ENCODE measurements at regions not wholly inside any gene's neighbourhood (a gene's known extent, or its start where the extent isn't known, plus 50 kb on each side); places are given as distances from the start of the nearest gene placed in this dataset.
A peak's percentile ranks its signal among the peaks of the same experiment; 100 is the strongest.

DNA sequence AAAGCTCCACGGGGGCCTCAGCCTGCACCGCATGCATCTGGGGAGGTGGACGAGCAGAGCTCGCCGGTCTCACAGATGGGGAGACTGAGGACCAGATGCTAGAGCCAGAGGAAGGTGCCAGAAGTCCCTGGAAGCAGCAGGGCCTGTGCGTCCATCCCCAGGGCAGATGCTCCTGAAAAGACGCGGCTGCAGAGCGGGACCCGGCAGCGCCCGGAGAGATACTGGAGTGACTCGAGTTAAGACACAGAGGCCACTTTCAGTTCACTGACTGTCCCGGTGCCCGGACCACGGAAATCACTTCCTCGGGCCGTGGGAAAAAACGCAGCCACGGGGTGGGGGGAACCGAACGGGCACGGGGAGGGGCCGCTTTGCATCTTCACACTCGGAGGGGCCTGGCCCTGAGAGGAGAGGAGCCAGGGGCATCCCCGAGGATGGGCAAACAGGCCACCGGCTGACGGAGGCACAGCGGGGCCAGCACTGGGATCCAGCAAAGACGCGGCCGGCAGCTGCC lies 85.4 kb downstream of the FOXL3 start:
- no peak overlapping the region for H3K27ac ChIP-seq (ENCODE audit: low read length)
- peaks cover 26% of the 10 kb centered on the region for H3K27me3 ChIP-seq (ENCODE audit: control insufficient read depth, insufficient read depth, low read length)
- no peaks in the 10 kb centered on the region for H3K4me1 ChIP-seq (ENCODE audit: control insufficient read depth, low read depth, low read length)
- no peaks in the 10 kb centered on the region for H3K36me3 ChIP-seq (ENCODE audit: control insufficient read depth, low read depth, low read length)
- no peak overlapping the region for H3K4me3 ChIP-seq (ENCODE audit: low read length)
- H3K9ac ChIP-seq (ENCODE audit: low read length), result no peak overlapping the region
- no peaks in the 10 kb centered on the region for H3K9me3 ChIP-seq (ENCODE audit: control insufficient read depth, low read depth, low read length)

DNA sequence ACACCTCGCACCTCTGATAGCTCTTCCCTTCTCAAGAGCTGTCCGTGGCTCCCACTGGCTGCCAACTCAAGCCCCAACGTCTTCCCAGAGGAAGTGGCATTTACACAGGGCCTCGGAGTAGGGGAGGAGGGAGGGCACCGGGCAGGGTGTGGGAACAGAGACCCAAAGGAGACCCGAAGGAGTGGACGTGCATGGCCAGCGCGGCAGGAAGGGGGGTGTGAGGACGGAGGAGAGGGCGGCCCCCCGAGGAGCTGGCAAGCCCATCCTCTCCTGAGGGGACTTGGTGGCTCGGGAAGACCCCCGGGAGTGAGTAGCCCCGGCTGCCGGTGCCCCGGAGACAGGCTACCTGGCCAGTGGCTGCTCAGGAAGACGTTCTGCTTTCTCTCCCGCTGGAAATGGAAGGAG lies 85.9 kb downstream of the FOXL3 start:
- H3K27ac ChIP-seq (ENCODE audit: low read length), result no peak overlapping the region
- peaks cover 26% of the 10 kb centered on the region for H3K27me3 ChIP-seq (ENCODE audit: control insufficient read depth, insufficient read depth, low read length)
- H3K9ac ChIP-seq (ENCODE audit: low read length), result no peak overlapping the region
- no peak overlapping the region for H3K4me3 ChIP-seq (ENCODE audit: low read length)
- H3K9me3 ChIP-seq (ENCODE audit: control insufficient read depth, low read depth, low read length), result no peaks in the 10 kb centered on the region
- H3K4me1 ChIP-seq (ENCODE audit: control insufficient read depth, low read depth, low read length), result no peaks in the 10 kb centered on the region
- H3K36me3 ChIP-seq (ENCODE audit: control insufficient read depth, low read depth, low read length), result no peaks in the 10 kb centered on the region

DNA sequence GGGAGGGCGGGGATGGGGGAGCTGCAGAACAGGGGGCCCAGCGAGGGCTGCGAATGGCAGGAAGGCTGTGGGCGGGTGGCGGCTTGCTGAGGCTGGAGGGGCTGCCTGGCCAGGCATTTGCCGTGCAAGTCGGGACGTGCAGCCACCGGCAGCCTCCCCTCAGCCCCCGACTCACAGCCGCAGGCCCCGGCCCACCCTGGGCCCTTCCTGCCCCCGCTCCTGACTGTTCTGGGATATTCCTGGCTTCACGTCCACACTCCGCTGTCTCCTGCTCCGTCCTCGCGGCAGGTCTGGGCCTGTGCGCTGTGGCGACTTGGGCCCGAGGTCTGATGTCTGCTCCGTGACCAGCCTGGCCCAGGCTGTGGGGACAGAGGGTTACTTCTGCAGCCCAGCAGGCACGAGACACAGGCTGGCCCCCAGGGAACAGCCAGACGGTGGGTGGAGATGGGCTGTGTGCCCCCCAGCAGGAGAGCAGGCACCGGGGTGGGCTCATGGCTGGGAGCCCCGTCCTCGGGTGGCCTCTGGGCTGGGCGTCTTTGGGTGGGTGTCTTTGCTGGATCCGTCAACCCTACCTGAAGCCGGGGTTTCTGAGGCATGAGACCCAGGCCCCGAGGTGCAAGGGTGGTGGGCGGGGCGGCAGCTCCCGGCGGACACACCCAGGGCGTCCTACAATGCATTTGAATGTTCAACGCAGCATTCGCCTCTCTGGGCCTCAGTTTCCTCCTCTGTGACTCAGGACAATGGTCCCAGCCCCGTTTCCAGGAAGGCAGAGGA lies 86.5 kb downstream of the FOXL3 start:
- Histone ChIP-seq H3K4me1 (ENCODE audit: control insufficient read depth, low read depth, low read length) (no peaks in the 10 kb centered on the region), H3K4me3 (ENCODE audit: low read length) (no peak overlapping the region), H3K9me3 (ENCODE audit: control insufficient read depth, low read depth, low read length) (no peaks in the 10 kb centered on the region), H3K36me3 (ENCODE audit: control insufficient read depth, low read depth, low read length) (no peaks in the 10 kb centered on the region), H3K9ac (ENCODE audit: low read length) (no peak overlapping the region), H3K27ac (ENCODE audit: low read length) (no peak overlapping the region), H3K27me3 (ENCODE audit: control insufficient read depth, insufficient read depth, low read length) (peaks cover 26% of the 10 kb centered on the region)

DNA sequence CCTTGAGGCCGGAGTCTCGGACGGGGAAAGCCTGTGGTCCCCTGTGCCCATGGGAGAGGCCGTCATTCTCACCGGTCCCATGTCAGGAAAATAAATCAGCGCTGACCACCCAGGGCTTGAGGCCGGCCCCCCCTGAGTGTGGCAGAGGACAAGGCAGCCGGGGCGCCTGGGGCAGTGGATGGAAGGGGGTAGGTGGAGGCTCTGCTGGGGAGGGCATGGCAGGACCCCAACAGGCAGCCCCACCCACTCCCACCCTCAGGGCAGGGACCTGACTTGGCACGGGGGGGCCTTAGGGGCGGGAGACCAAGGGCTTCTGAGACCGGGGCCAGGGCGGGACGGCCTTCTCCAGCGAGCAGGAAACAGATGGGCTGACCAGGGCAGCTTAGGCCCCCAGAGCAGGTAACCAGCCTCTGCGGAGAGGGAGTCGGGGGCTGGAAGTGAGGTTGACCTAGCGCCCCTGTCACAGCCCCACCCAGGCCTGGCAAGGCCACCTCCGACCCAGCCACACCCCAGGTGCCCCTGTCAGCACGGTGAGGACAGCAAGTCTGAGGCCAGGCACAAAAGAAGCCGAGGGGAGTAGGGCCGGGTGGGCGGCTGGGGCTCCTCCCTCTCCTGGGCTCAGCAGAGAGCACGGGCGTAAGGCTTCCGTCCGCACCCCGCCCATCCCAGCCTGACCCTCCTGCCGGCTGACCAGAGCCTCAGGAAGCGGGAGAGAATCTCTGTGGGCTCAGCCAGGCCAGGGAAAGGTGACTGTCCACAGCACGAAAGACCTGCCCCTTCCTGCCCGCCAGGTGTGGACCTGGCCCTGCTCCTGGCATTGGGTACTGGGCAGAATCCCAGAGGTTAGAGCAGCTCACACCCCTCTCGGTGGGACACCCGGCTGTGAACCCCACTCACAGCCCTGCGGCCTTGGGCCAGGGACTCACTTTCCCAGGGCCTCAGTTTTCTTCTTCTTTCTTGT lies 87.4 kb downstream of the FOXL3 start:
- Histone ChIP-seq H3K4me3 (ENCODE audit: low read length) (no peak overlapping the region), H3K27me3 (ENCODE audit: control insufficient read depth, insufficient read depth, low read length) (peaks cover 26% of the 10 kb centered on the region), H3K9me3 (ENCODE audit: control insufficient read depth, low read depth, low read length) (no peaks in the 10 kb centered on the region), H3K4me1 (ENCODE audit: control insufficient read depth, low read depth, low read length) (no peaks in the 10 kb centered on the region), H3K36me3 (ENCODE audit: control insufficient read depth, low read depth, low read length) (no peaks in the 10 kb centered on the region), H3K27ac (ENCODE audit: low read length) (no peak overlapping the region), H3K9ac (ENCODE audit: low read length) (no peak overlapping the region)

DNA sequence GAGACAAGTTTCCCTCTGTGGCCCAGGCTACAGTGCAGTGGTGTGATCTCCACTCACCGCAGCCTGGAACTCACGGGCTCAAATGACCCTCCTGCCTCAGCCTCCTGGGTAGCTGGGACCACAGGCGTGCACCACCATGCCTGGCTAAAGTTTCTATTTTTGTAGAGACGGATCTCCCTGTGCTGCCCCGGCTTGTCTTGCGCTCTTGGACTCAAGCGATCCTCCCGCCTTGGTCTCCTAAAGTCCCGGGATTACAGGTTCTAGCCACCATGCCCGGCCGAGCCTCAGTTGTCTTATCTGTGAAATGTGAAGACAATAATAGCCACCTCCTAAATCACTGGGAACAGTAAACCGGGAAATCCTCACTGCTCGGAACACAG lies 88.1 kb downstream of the FOXL3 start:
- H3K27ac ChIP-seq (ENCODE audit: low read length), result no peak overlapping the region
- no peaks in the 10 kb centered on the region for H3K36me3 ChIP-seq (ENCODE audit: control insufficient read depth, low read depth, low read length)
- no peak overlapping the region for H3K9ac ChIP-seq (ENCODE audit: low read length)
- H3K4me1 ChIP-seq (ENCODE audit: control insufficient read depth, low read depth, low read length), result no peaks in the 10 kb centered on the region
- no peak overlapping the region for H3K4me3 ChIP-seq (ENCODE audit: low read length)
- no peaks in the 10 kb centered on the region for H3K9me3 ChIP-seq (ENCODE audit: control insufficient read depth, low read depth, low read length)
- peaks cover 26% of the 10 kb centered on the region for H3K27me3 ChIP-seq (ENCODE audit: control insufficient read depth, insufficient read depth, low read length)

DNA sequence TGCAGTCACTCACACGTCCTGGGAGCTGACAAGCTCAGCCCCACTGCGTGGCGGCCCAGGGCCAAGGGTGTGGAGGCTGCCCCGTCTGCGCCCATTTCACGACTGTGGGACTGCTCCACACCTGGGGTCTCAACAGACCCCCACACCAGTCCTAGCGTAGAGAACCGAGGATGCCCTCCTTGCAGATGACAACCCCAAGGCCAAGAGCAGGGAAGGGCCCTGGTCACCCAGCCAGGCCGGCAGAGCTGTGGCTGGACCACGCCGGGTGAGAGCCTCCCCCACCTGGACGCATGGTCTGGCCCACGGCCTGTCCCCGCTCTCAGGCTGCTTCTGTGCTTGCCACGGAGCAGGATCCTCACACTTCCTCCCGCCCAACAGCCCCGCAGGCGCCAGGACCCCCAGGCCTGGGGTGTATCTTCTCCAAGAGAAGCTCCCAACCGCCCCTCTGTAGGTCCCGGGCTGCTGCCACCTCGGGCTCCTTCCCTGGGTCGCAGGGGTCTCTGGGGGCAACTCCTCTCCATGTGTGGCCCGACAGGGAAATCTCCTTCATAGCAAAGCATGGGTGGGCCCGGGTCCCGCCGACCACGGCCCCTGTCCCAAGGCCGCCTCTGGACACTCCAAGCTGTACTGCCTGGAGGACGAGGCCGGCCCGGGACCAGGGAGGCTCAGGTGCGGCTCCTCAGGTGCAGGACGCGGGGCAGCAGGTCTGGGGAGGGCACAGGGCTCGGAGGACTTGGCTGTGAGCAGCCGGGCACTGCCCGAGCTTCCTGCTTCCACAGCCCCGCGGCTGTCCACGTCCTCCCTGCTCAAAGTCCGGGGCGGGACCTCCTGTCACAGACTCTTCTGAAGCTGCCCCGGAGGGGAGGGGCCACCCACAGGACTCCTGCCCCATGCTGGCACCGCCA lies 88.8 kb downstream of the FOXL3 start:
- Histone ChIP-seq H3K36me3 (ENCODE audit: control insufficient read depth, low read depth, low read length) (no peaks in the 10 kb centered on the region), H3K4me3 (ENCODE audit: low read length) (peak overlapping the region; percentile 61), H3K4me1 (ENCODE audit: control insufficient read depth, low read depth, low read length) (no peaks in the 10 kb centered on the region), H3K27me3 (ENCODE audit: control insufficient read depth, insufficient read depth, low read length) (peaks cover 26% of the 10 kb centered on the region), H3K9me3 (ENCODE audit: control insufficient read depth, low read depth, low read length) (peaks cover 6% of the 10 kb centered on the region), H3K9ac (ENCODE audit: low read length) (no peak overlapping the region), H3K27ac (ENCODE audit: low read length) (no peak overlapping the region)

DNA sequence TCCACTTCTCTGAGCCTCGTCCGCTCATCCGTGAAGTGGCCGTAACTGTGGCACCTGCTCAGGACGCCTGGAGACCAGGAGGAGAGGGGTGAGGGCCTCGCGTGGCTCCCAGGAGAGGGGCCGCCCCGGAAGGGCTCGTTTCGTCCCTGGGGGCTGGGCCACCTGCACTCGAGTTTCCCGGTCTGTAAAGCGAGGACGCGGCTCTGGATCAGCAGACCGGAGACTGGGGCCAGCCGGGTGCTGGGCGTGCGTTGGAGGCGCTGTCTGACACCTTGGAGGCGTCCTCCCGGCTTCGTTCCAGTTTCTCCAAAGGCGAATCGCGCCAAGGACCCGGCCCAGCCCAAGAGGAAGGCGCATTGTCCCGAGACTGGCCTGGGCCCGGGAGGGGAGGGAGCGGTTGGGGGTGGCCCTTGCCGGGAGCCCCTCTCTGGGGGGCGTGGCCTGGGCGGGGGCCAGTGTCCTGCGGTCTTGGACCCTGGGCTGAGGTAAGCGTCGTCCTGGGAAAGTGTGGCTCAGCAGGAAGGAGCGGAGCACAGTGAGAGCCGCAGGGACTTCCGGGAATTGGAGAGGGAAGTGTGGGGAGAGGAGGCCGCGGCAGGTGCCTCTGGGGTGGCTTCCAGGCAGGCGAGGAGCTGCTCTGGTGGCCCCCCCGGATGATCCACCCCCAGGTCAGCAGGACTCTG lies 89.6 kb downstream of the FOXL3 start:
- Histone ChIP-seq H3K27ac (ENCODE audit: low read length) (no peak overlapping the region), H3K4me3 (ENCODE audit: low read length) (peak overlapping the region; percentile 61), H3K9me3 (ENCODE audit: control insufficient read depth, low read depth, low read length) (peaks cover 14% of the 10 kb centered on the region), H3K4me1 (ENCODE audit: control insufficient read depth, low read depth, low read length) (no peaks in the 10 kb centered on the region), H3K9ac (ENCODE audit: low read length) (no peak overlapping the region), H3K36me3 (ENCODE audit: control insufficient read depth, low read depth, low read length) (no peaks in the 10 kb centered on the region), H3K27me3 (ENCODE audit: control insufficient read depth, insufficient read depth, low read length) (peaks cover 26% of the 10 kb centered on the region)

DNA sequence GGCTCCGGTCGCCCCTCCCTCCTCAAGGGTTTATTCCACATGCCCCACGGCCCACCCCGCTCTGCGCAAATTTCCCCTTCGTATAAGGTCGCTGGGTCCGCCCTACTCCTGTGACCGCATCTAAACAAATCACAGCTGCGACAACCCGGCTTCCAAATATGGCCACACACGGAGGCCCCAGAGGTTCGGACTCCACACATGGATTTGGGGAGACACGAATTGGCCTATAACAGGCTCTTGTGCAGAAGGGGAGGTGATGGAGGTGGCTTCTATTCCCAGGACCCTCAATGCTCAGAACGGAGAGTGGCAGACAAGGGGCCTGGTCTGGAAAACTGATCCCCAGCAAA lies 90.1 kb downstream of the FOXL3 start:
- Histone ChIP-seq H3K27me3 (ENCODE audit: control insufficient read depth, insufficient read depth, low read length) (peaks cover 24% of the 10 kb centered on the region), H3K36me3 (ENCODE audit: control insufficient read depth, low read depth, low read length) (no peaks in the 10 kb centered on the region), H3K9me3 (ENCODE audit: control insufficient read depth, low read depth, low read length) (peaks cover 14% of the 10 kb centered on the region), H3K4me3 (ENCODE audit: low read length) (peak overlapping the region; percentile 61), H3K4me1 (ENCODE audit: control insufficient read depth, low read depth, low read length) (no peaks in the 10 kb centered on the region), H3K27ac (ENCODE audit: low read length) (no peak overlapping the region), H3K9ac (ENCODE audit: low read length) (no peak overlapping the region)

DNA sequence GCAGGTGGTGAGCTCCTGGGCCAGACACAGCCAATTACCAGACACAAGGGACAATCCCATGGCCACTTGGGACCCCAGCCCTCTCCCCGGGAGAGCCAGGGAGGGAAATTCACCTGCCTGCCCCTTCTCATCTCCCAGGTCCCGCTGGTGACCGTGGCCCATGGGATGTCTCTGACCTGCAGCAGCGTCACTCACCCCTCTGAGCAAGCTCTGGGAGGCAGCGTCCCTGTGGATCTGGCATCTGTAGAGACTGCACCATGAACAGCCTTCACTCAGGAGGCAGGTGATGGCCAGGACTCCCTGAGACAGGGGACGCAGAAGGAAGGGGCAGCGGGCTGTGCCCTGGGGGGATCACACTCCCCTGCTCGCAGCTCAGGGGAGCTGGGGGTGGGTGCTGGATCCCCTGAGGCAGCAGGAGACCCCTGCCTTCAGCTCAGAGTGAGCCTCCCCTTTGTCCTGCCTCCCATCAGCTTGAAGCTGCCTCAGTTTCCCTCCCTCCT lies 90.8 kb downstream of the FOXL3 start:
- Histone ChIP-seq H3K4me3 (ENCODE audit: low read length) (no peak overlapping the region), H3K27me3 (ENCODE audit: control insufficient read depth, insufficient read depth, low read length) (peaks cover 22% of the 10 kb centered on the region), H3K9me3 (ENCODE audit: control insufficient read depth, low read depth, low read length) (peaks cover 14% of the 10 kb centered on the region), H3K4me1 (ENCODE audit: control insufficient read depth, low read depth, low read length) (no peaks in the 10 kb centered on the region), H3K36me3 (ENCODE audit: control insufficient read depth, low read depth, low read length) (no peaks in the 10 kb centered on the region), H3K9ac (ENCODE audit: low read length) (no peak overlapping the region), H3K27ac (ENCODE audit: low read length) (no peak overlapping the region)

DNA sequence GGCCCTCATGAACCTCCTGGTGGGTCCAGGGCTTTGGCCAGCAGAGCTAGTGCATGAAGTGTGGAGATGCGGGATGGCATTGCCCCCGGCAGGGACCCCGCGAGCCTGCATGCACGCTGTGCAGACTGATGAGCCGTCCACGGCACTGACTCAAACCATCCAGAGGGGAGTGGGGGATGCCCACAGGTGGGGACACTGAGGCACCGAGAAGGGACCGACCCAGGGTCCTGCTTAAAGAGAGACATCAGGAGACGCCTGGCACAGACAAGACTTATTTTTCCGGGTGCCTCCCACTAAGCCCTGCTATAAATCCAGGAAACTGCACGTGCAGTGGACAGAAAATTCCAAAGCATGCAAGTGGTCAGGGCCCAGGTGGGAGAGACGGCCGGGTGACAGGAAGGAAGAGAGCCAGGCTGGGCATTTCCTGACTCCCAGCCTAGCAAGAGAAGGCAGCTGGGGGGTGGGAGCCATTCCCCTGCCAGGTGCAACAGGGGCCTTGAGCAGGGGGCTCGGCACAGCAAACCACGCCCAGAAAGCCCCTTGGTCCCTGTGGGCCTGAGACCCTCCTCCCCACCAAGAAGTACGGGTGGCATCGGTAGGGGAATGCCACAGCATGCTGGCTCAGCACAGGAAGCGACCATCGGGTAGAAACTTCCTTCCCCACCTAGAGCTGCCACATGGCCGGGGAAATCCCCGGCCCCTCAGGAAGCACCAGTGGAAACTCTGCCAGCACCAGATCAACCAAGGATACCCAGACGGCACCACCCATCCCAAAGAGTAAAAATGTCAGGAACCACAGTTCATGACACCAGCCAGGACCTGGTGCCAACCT lies 91.5 kb downstream of the FOXL3 start:
- H3K9ac ChIP-seq (ENCODE audit: low read length), result no peak overlapping the region
- peaks cover 22% of the 10 kb centered on the region for H3K27me3 ChIP-seq (ENCODE audit: control insufficient read depth, insufficient read depth, low read length)
- no peak overlapping the region for H3K27ac ChIP-seq (ENCODE audit: low read length)
- H3K36me3 ChIP-seq (ENCODE audit: control insufficient read depth, low read depth, low read length), result no peaks in the 10 kb centered on the region
- no peak overlapping the region for H3K4me3 ChIP-seq (ENCODE audit: low read length)
- no peaks in the 10 kb centered on the region for H3K4me1 ChIP-seq (ENCODE audit: control insufficient read depth, low read depth, low read length)
- peaks cover 14% of the 10 kb centered on the region for H3K9me3 ChIP-seq (ENCODE audit: control insufficient read depth, low read depth, low read length)

Measured in iPS-18a (cell line).